NCI-H128 (cell line): ENCODE measurements at regions not wholly inside any gene's neighbourhood (a gene's known extent, or its start where the extent isn't known, plus 50 kb on each side); places are given as distances from the start of the nearest gene placed in this dataset.

Source experiments
- DNase-seq: peaks from one replicate; lab custom pipeline; 2025; ENCODE audit not compliant: unreplicated experiment; lab: John Stamatoyannopoulos, UW

GRCh38 chr6:8507286-8507685 is 71.9 kb upstream of the SLC35B3 start:
- DNase-seq = no peak

- DNase-seq = no peak
These were observed 70.8 kb upstream of the SLC35B3 start for GRCh38 chr6:8506126-8506525.

- no peak for DNase-seq
These were observed 64.2 kb upstream of the SLC35B3 start for GRCh38 chr6:8499540-8499939.

GRCh38 chr6:8494730-8495129 is 59.4 kb upstream of the SLC35B3 start:
- DNase-seq = no peak

- no peak for DNase-seq
These were observed 57.3 kb upstream of the SLC35B3 start for GRCh38 chr6:8492536-8493133.
